ENCODE measurements at regions not wholly inside any gene's neighbourhood (a gene's known extent, or its start where the extent isn't known, plus 50 kb on each side); places are given as distances from the start of the nearest gene placed in this dataset.
"Not testable (repeated sequence)": the region's sequence is repeated elsewhere in the genome, so short reads cannot be mapped to it uniquely, and the experiment has no call there.

DNA sequence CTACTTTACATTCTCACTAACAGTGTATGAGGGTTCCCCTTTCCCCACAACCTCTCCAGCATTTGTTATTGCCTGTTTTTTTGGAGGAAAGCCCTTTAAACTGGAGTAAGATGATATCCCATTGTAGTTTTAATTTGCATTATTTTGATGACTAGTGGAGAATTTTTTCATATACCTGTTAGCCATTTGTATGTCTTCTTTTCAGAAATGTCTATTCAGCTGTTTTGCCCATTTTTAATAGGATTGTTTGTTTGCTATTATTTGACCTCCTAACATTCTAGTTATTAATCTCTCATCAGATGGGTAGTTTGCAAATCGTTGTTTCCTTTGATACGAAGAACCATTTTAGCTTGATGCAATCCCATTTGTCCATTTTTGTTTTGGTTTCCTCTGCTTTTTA is 165.0 kb downstream of the GLUL start:
- WGBS, 3 donors = 93 to 96% (median 94%) methylated on average over 2 of the region's 2 CpGs
- no peak overlapping the region for H3K27ac ChIP-seq

DNA sequence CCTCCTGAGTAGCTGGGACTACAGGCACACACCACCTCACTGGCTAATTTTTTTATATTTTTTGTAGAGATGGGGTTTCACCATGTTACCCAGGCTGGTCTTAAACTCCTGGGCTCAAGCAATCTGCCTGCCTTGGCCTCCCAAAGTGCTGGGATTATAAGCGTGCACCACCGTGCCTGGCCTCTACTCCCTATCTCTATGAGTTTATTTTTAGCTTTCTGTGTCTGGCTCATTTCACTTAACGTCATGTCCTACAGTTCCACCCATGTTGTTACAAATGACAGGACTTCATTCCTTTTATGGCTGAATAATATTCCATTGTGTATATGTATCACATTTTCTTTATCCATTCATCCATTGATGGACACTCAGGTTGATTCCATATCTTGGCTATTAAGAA is 164.2 kb upstream of the ZNF648 start:
- intact Hi-C loops (cut with DNase I); H3K4me3 ChIP-seq; H3K36me3 ChIP-seq; H3K4me1 ChIP-seq (ENCODE audit: insufficient read depth); H3K27ac ChIP-seq; DNase-seq; H3K27me3 ChIP-seq; H3K9me3 ChIP-seq: not testable (repeated sequence)
- WGBS, 3 donors = 70 to 75% (median 75%) methylated on average over 3 of the region's 3 CpGs

More for the DNA sequence above, 165.0 kb downstream of the GLUL start:
- no peak for TF ChIP-seq POLR2A (IDR thresholded peaks at IDR 0.05)
- TF ChIP-seq, protein P1, sequence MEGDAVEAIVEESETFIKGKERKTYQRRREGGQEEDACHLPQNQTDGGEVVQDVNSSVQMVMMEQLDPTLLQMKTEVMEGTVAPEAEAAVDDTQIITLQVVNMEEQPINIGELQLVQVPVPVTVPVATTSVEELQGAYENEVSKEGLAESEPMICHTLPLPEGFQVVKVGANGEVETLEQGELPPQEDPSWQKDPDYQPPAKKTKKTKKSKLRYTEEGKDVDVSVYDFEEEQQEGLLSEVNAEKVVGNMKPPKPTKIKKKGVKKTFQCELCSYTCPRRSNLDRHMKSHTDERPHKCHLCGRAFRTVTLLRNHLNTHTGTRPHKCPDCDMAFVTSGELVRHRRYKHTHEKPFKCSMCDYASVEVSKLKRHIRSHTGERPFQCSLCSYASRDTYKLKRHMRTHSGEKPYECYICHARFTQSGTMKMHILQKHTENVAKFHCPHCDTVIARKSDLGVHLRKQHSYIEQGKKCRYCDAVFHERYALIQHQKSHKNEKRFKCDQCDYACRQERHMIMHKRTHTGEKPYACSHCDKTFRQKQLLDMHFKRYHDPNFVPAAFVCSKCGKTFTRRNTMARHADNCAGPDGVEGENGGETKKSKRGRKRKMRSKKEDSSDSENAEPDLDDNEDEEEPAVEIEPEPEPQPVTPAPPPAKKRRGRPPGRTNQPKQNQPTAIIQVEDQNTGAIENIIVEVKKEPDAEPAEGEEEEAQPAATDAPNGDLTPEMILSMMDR (IDR thresholded peaks at IDR 0.05) = no peak
- no peak for TF ChIP-seq EP300 (IDR thresholded peaks at IDR 0.05)
- no peaks in the 10 kb centered on the region for H3K9me3 ChIP-seq
- no peak overlapping the region for H3K4me3 ChIP-seq
- no peaks in the 10 kb centered on the region for H3K4me1 ChIP-seq (ENCODE audit: insufficient read depth)
- intact Hi-C loops (cut with DNase I) = no loop called here
- H3K36me3 ChIP-seq = no peaks in the 10 kb centered on the region
- H3K27me3 ChIP-seq = no peaks in the 10 kb centered on the region
- DNase-seq = no peak

DNA sequence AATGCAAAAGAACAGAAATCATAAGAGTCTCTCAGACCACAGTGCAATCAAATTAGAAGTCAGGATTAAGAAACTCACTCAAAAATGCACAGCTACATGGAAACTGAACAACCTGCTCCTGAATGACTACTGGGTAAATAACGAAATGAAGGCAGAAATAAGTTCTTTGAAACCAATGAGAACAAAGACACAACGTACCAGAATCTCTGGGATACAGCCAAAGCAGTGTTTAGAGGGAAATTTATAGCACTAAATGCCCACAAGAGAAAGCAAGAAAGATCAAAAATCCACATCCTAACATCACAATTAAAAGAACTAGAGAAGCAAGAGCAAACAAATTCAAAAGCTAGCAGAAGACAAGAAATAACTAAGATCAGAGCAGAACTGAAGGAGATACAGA is 160.5 kb upstream of the ZNF648 start:
- WGBS, 3 donors = 71 to 82% (median 82%) methylated on average over 2 of the region's 2 CpGs
- H3K36me3 ChIP-seq; H3K27ac ChIP-seq; H3K4me1 ChIP-seq (ENCODE audit: insufficient read depth); H3K9me3 ChIP-seq; intact Hi-C loops (cut with DNase I); DNase-seq; H3K4me3 ChIP-seq; H3K27me3 ChIP-seq: not testable (repeated sequence)

DNA sequence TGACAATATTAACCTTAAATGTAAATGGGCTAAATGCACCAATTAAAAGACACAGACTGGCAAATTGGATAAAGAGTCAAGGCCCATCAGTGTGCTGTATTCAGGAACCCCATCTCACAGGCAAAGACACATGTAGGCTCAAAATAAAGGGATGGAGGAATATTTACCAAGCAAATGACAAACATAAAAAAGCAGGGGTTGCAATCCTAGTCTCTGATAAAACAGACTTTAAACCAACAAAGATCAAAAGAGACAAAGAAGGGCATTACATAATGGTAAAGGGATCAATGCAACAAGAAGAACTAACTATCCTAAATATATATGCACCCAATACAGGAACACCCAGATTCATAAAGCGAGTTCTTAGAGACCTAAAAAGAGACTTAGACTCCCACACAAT is 159.9 kb upstream of the ZNF648 start:
- H3K9me3 ChIP-seq; intact Hi-C loops (cut with DNase I); H3K27ac ChIP-seq; H3K36me3 ChIP-seq; H3K27me3 ChIP-seq; H3K4me3 ChIP-seq; H3K4me1 ChIP-seq (ENCODE audit: insufficient read depth); DNase-seq: not testable (repeated sequence)
- WGBS, 3 donors = 98 to 100% (median 100%) methylated on average over 1 of the region's 1 CpG

DNA sequence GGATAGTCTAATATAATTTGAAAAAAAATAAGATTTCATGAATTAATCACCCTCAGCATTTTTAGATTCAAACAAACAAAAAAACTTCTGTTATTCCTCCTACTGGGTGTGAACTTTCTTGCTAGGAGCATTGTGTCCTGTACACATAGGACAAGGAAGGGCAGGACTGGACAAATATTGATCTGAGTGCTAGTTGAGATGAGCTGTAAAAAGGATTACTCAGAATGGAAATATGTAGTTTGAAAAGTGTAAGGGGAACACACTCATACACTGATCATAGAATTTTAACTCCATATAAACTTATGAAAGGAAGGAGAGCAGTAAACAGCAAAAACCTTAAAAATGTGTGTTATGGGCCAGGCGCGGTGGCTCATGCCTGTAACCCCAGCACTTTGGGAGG is 156.5 kb upstream of the ZNF648 start:
- WGBS, 3 donors = 63 to 98% (median 95%) methylated on average over 2 of the region's 2 CpGs
- Histone ChIP-seq H3K9me3 (no peaks in the 10 kb centered on the region), H3K27ac (no peak overlapping the region), H3K4me3 (no peak overlapping the region), H3K27me3 (no peaks in the 10 kb centered on the region), H3K4me1 (ENCODE audit: insufficient read depth) (no peaks in the 10 kb centered on the region), H3K36me3 (no peaks in the 10 kb centered on the region)
- DNase-seq = no peak
- intact Hi-C loops (cut with DNase I) = no loop called here
- TF ChIP-seq POLR2A (IDR thresholded peaks at IDR 0.05) = no peak
- no peak for TF ChIP-seq EP300 (IDR thresholded peaks at IDR 0.05)
- TF ChIP-seq, protein P1 (IDR thresholded peaks at IDR 0.05) = no peak

DNA sequence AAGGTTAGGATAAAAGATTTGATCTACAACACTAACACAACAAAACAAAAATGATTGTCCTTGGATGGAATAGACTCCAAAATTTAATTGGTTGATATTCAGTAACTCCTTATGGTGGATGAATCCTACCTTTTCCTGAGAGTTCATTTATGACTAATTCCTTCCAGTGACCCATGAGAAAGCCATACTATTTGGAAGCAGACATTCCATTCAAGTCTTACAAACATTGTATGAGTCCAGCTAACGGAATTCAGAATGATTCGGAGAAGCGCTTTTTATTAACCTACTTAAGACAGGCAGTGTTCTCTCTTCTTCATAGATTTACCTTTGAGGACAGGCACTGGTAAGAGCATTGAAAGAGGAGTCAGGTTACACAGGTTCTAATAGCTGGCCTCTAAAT is 155.6 kb upstream of the ZNF648 start:
- intact Hi-C loops (cut with DNase I) = no loop called here
- H3K27ac ChIP-seq = no peak overlapping the region
- no peaks in the 10 kb centered on the region for H3K4me1 ChIP-seq (ENCODE audit: insufficient read depth)
- DNase-seq = no peak
- H3K27me3 ChIP-seq = no peaks in the 10 kb centered on the region
- no peak overlapping the region for H3K4me3 ChIP-seq
- H3K9me3 ChIP-seq = no peaks in the 10 kb centered on the region
- WGBS, 3 donors = 93 to 95% (median 93%) methylated on average over 3 of the region's 3 CpGs
- TF ChIP-seq POLR2A (IDR thresholded peaks at IDR 0.05) (no peak), EP300 (IDR thresholded peaks at IDR 0.05) (no peak)
- TF ChIP-seq, protein P1 (IDR thresholded peaks at IDR 0.05) = no peak
- no peaks in the 10 kb centered on the region for H3K36me3 ChIP-seq

Data from ovary (tissue), 7 donors.